NCI-H2107 (cell line): ENCODE measurements at regions not wholly inside any gene's neighbourhood (a gene's known extent, or its start where the extent isn't known, plus 50 kb on each side); places are given as distances from the start of the nearest gene placed in this dataset.
"Not testable (repeated sequence)": the region's sequence is repeated elsewhere in the genome, so short reads cannot be mapped to it uniquely, and the experiment has no call there.

Source experiments
- DNase-seq: peaks from one replicate; lab custom pipeline; 2025; lab: John Stamatoyannopoulos, UW

- DNase-seq = not testable (repeated sequence)
Measured at GRCh38 chr4:121616449-121616848, 80.3 kb downstream of the ANXA5 start.

- DNase-seq = no peak
Measured at GRCh38 chr4:121614101-121614500, 82.7 kb downstream of the ANXA5 start.

- no peak for DNase-seq
Measured at GRCh38 chr4:121599049-121599448, 97.7 kb downstream of the ANXA5 start.

GRCh38 chr4:121597346-121597934, 99.3 kb downstream of the ANXA5 start:
- DNase-seq = no peak

GRCh38 chr4:121594796-121595526, 101.8 kb downstream of the ANXA5 start:
- no peak for DNase-seq

- DNase-seq = no peak
Measured at GRCh38 chr4:121593760-121594159, 103.0 kb downstream of the ANXA5 start.

- DNase-seq = not testable (repeated sequence)
Measured at GRCh38 chr4:121592257-121592656, 104.5 kb downstream of the ANXA5 start.

- DNase-seq = no peak
Measured at GRCh38 chr4:121584836-121585235, 111.9 kb downstream of the ANXA5 start.

GRCh38 chr4:121583396-121583795, 113.4 kb downstream of the ANXA5 start:
- DNase-seq = no peak

GRCh38 chr4:121582296-121582695, 114.5 kb downstream of the ANXA5 start:
- no peak for DNase-seq

- not testable (repeated sequence) for DNase-seq
Measured at GRCh38 chr4:121575392-121575791, 121.4 kb downstream of the ANXA5 start.

- DNase-seq = no peak
Measured at GRCh38 chr4:121574618-121575017, 122.2 kb downstream of the ANXA5 start.

GRCh38 chr4:121567748-121568147, 129.0 kb downstream of the ANXA5 start:
- DNase-seq = no peak

GRCh38 chr4:121564840-121565375, 131.9 kb downstream of the ANXA5 start:
- no peak for DNase-seq

GRCh38 chr4:121562811-121563210, 134.0 kb downstream of the ANXA5 start:
- no peak for DNase-seq

- no peak for DNase-seq
Measured at GRCh38 chr4:121555315-121556107, 141.3 kb downstream of the ANXA5 start.

- DNase-seq = no peak
Measured at GRCh38 chr4:121554382-121554781, 142.4 kb downstream of the ANXA5 start.

- no peak for DNase-seq
Measured at GRCh38 chr4:121551881-121552280, 144.9 kb downstream of the ANXA5 start.

- DNase-seq = no peak
Measured at GRCh38 chr4:121551271-121551670, 145.5 kb downstream of the ANXA5 start.

- no peak for DNase-seq
Measured at GRCh38 chr4:121541696-121542095, 155.1 kb downstream of the ANXA5 start.

GRCh38 chr4:121535351-121535750, 154.5 kb upstream of the QRFPR start:
- no peak for DNase-seq

GRCh38 chr4:121534187-121534586, 153.4 kb upstream of the QRFPR start:
- DNase-seq = no peak

- DNase-seq = no peak
Measured at GRCh38 chr4:121526509-121526908, 145.7 kb upstream of the QRFPR start.
